Gastroesophageal sphincter (tissue), 3 donors: ENCODE measurements at regions not wholly inside any gene's neighbourhood (a gene's known extent, or its start where the extent isn't known, plus 50 kb on each side); places are given as distances from the start of the nearest gene placed in this dataset.

Source experiments
- CTCF ChIP-seq, 4 experiments: fragments of 200-600 bp in 2 of 4; fragments of 450-650 bp in 2 of 4; sonication (generic) in 1 of 4; IDR thresholded peaks; one replicate each; pipeline ENCODE4 v1.5.1; 2017 to 2019; ENCODE audit warnings: antibody characterized with exemption in 4 of 4, mild to moderate bottlenecking in 2 of 4, moderate library complexity in 2 of 4
- EP300 ChIP-seq: sonication (generic); formaldehyde crosslinking; IDR thresholded peaks from one replicate; pipeline ENCODE4 v1.6.1; 2017; ENCODE audit warnings: antibody characterized with exemption, mild to moderate bottlenecking
- POLR2A ChIP-seq, 2 donors: fragments of 450-650 bp; IDR thresholded peaks; one replicate each; pipeline ENCODE4 v1.6.1; 2017; ENCODE audit warnings: antibody characterized with exemption in 2 of 2, mild to moderate bottlenecking in 2 of 2, moderate library complexity in 1 of 2
- POLR2AphosphoS5 ChIP-seq: sonication (generic); formaldehyde crosslinking; IDR thresholded peaks from one replicate; pipeline ENCODE4 v1.6.1; 2017; ENCODE audit warnings: antibody characterized with exemption

DNA sequence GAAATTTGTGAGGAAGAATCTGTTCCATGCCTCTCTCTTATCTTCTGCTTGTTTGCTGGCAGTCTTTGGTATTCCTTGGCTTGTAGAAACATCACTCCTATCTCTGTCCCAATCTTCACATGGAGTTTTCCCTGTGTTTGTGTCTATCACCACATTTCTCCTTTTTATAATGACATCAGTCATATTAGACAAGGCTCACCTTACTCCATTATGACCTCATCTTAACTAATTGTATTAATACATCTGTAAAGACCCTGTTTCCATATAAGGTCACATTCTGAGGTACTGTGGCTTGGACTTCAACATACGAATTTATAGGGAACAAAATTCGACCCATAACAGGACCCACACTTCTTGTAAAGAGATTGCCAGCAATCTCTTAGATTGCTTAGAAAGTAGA, 72.3 kb upstream of the POGK start:
- TF ChIP-seq CTCF (IDR thresholded peaks at IDR 0.05): no peak
- TF ChIP-seq POLR2AphosphoS5: no peak
- no peak for TF ChIP-seq POLR2A (IDR thresholded peaks at IDR 0.05)
- no peak for TF ChIP-seq EP300
